SU-DHL-6 (cell line): ENCODE measurements at regions not wholly inside any gene's neighbourhood (a gene's known extent, or its start where the extent isn't known, plus 50 kb on each side); places are given as distances from the start of the nearest gene placed in this dataset.

Source experiments
- H2AFZ ChIP-seq: fragments of 200-600 bp; sonication (generic); 2 replicates; pipeline ENCODE4 v1.6.1; 2014; ENCODE audit warnings: low read depth, mild to moderate bottlenecking, moderate library complexity, mixed read lengths, antibody characterized with exemption, low read length; ENCODE audit not compliant: severe bottlenecking
- H3F3A ChIP-seq: fragments of 200-600 bp; shearing (Covaris generic); 2 replicates; pipeline ENCODE4 v1.6.0; 2016; ENCODE audit warnings: antibody characterized with exemption, mild to moderate bottlenecking; ENCODE audit not compliant: insufficient read depth
- H3K27ac ChIP-seq: fragments of 200-600 bp; sonication (generic); 2 replicates; pipeline ENCODE4 v1.5.1; 2016; ENCODE audit warnings: low read depth, mild to moderate bottlenecking, low read length, moderate library complexity, mixed read lengths
- H3K27me3 ChIP-seq: fragments of 200-600 bp; sonication (generic), shearing (Covaris generic); 2 replicates; pipeline ENCODE4 v1.6.0; 2014; ENCODE audit warnings: mild to moderate bottlenecking, low read length
- H3K36me3 ChIP-seq: fragments of 200-600 bp; sonication (generic); 2 replicates; pipeline ENCODE4 v1.6.1; 2014; ENCODE audit warnings: mild to moderate bottlenecking, low read length, mixed read lengths
- H3K4me2 ChIP-seq: fragments of 300-600, 200-600 bp; shearing (Covaris generic), sonication (generic); 2 replicates; pipeline ENCODE4 v1.6.0; 2014; ENCODE audit warnings: low read length, low read depth, mild to moderate bottlenecking; ENCODE audit not compliant: poor library complexity, severe bottlenecking
- H3K4me3 ChIP-seq: fragments of 200-600 bp; sonication (generic); 2 replicates; pipeline ENCODE4 v1.5.1; 2014; ENCODE audit warnings: antibody characterized with exemption, low read length, mild to moderate bottlenecking, mixed read lengths; ENCODE audit not compliant: insufficient read depth, poor library complexity, severe bottlenecking
- H3K79me2 ChIP-seq: fragments of 200-600 bp; sonication (generic); 2 replicates; pipeline ENCODE4 v1.6.1; 2014; ENCODE audit warnings: mild to moderate bottlenecking, low read length, moderate library complexity; ENCODE audit not compliant: insufficient read depth
- H3K9ac ChIP-seq: fragments of 200-600 bp; sonication (generic); 2 replicates; pipeline ENCODE4 v1.7.0; 2014; ENCODE audit warnings: mild to moderate bottlenecking, low read length
- H3K9me2 ChIP-seq: fragments of 200-600 bp; sonication (generic); replicated peaks from 2 replicates; pipeline ENCODE4 v1.6.1; 2014; ENCODE audit warnings: low read length; ENCODE audit not compliant: insufficient read depth
- H3K9me3 ChIP-seq: fragments of 200-600 bp; sonication (generic); 2 replicates; pipeline ENCODE4 v1.6.1; 2014; ENCODE audit warnings: low read length, mixed read lengths; ENCODE audit not compliant: insufficient read depth
- H4K20me1 ChIP-seq: fragments of 200-600 bp; sonication (generic); 2 replicates; pipeline ENCODE4 v1.6.1; 2014; ENCODE audit warnings: low read depth, mild to moderate bottlenecking, antibody characterized with exemption, low read length, moderate library complexity, mixed read lengths
- CTCF ChIP-seq: fragments of 200-600 bp; sonication (generic); IDR thresholded peaks from one replicate; pipeline ENCODE4 v1.5.1; 2017; ENCODE audit warnings: antibody characterized with exemption, mild to moderate bottlenecking, low read length, moderate library complexity; ENCODE audit not compliant: insufficient read depth, poor library complexity, severe bottlenecking
- EZH2phosphoT487 ChIP-seq: fragments of 200-600 bp; sonication (generic), shearing (Covaris generic); conservative IDR thresholded peaks from 2 replicates; pipeline ENCODE4 v1.6.1; 2018; ENCODE audit warnings: mild to moderate bottlenecking, antibody characterized with exemption, low read length, moderate library complexity, mixed read lengths

GRCh38 chr7:114853189-114853588 is 68.7 kb upstream of the MDFIC start:
- H3K9ac ChIP-seq = no peak overlapping the region
- no peak overlapping the region for H3K27ac ChIP-seq
- H4K20me1 ChIP-seq = no peaks in the 10 kb centered on the region
- H3K36me3 ChIP-seq = no peaks in the 10 kb centered on the region
- no peaks in the 10 kb centered on the region for H3K27me3 ChIP-seq
- no peaks in the 10 kb centered on the region for H3F3A ChIP-seq
- H2AFZ ChIP-seq = no peak overlapping the region
- H3K4me2 ChIP-seq = no peak overlapping the region
- H3K9me2 ChIP-seq = no peaks in the 10 kb centered on the region
- no peak overlapping the region for H3K4me3 ChIP-seq
- TF ChIP-seq CTCF = no peak
- H3K9me3 ChIP-seq = no peaks in the 10 kb centered on the region
- H3K79me2 ChIP-seq = no peaks in the 10 kb centered on the region

GRCh38 chr7:114854369-114854768 is 67.5 kb upstream of the MDFIC start:
- Histone ChIP-seq H3K79me2 (no peaks in the 10 kb centered on the region), H3K9me3 (no peaks in the 10 kb centered on the region), H4K20me1 (no peaks in the 10 kb centered on the region), H3K36me3 (no peaks in the 10 kb centered on the region), H3K27me3 (no peaks in the 10 kb centered on the region), H3K4me2 (no peak overlapping the region), H3K9ac (no peak overlapping the region), H3F3A (no peaks in the 10 kb centered on the region), H3K9me2 (no peaks in the 10 kb centered on the region), H2AFZ (no peak overlapping the region), H3K4me3 (no peak overlapping the region), H3K27ac (no peak overlapping the region)
- TF ChIP-seq EZH2phosphoT487 (no peak), CTCF (no peak)

- TF ChIP-seq CTCF (no peak), EZH2phosphoT487 (no peak)
- Histone ChIP-seq H3K9me3 (no peaks in the 10 kb centered on the region), H3K27ac (no peak overlapping the region), H3K9ac (no peak overlapping the region), H3K9me2 (no peaks in the 10 kb centered on the region), H3K36me3 (no peaks in the 10 kb centered on the region), H4K20me1 (no peaks in the 10 kb centered on the region), H3K79me2 (no peaks in the 10 kb centered on the region), H3K27me3 (no peaks in the 10 kb centered on the region), H3K4me2 (no peak overlapping the region), H3F3A (no peaks in the 10 kb centered on the region), H3K4me3 (no peak overlapping the region), H2AFZ (no peak overlapping the region)
Observed at GRCh38 chr7:114856625-114857024, 65.3 kb upstream of the MDFIC start.

GRCh38 chr7:114857605-114858004 is 64.3 kb upstream of the MDFIC start:
- Histone ChIP-seq H3K79me2 (no peaks in the 10 kb centered on the region), H3K9ac (no peak overlapping the region), H3K27ac (no peak overlapping the region), H3K4me3 (no peak overlapping the region), H3K4me2 (no peak overlapping the region), H2AFZ (no peak overlapping the region), H3K9me2 (no peaks in the 10 kb centered on the region), H3K27me3 (no peaks in the 10 kb centered on the region), H3F3A (no peaks in the 10 kb centered on the region), H3K9me3 (no peaks in the 10 kb centered on the region), H3K36me3 (no peaks in the 10 kb centered on the region), H4K20me1 (no peaks in the 10 kb centered on the region)
- no peak for TF ChIP-seq EZH2phosphoT487
- TF ChIP-seq CTCF = no peak
